K562 (cell line): ENCODE measurements at regions not wholly inside any gene's neighbourhood (a gene's known extent, or its start where the extent isn't known, plus 50 kb on each side); places are given as distances from the start of the nearest gene placed in this dataset.
A peak's percentile ranks its signal among the peaks of the same experiment; 100 is the strongest.

ENCODE experiments used
- ATAC-seq: fragments of 200-7000 bp; cut with Tn5 transposase; 3 replicates; pipeline ENCODE4 v1.9.1; 2020; ENCODE audit warnings: moderate library complexity
- BruUV-seq: library from RNA; stranded (reverse); fragments of 400-500 nt; replicated peaks from 2 replicates; lab custom pipeline; 2021; lab: Mats Ljungman, UMichigan
- CTCF ChIA-PET: fragments of 300-600 bp; formaldehyde crosslinking; extraction: SDS; loops from one replicate; lab custom pipeline; 2021; ENCODE audit warnings: low intra/inter-chr PET ratio; lab: Yijun Ruan, JAX
- POLR2A ChIA-PET: fragments of 300-600, 350-650 bp; sonication (Branson Sonifier 250); formaldehyde crosslinking; extraction: SDS; loops from one replicate; lab custom pipeline; 2021; ENCODE audit warnings: antibody characterized with exemption, inconsistent platforms; lab: Yijun Ruan, JAX
- DNase-seq, 4 experiments: peaks; one replicate each; pipeline versions ENCODE4 v3.0.0 to v3.0.0-alpha.2; 2011 to 2018; ENCODE audit warnings: low spot score in 3 of 4, mixed read lengths in 3 of 4; ENCODE audit errors: extremely low read depth in 1 of 4
- FAIRE-seq: peaks from 2 replicates; lab custom pipeline; 2011; peaks lifted over from hg19 to GRCh38; lab: Jason Lieb, UNC
- H2AFZ ChIP-seq: 2 replicates; pipeline ENCODE4 v1.6.0; 2011; ENCODE audit warnings: low read depth, low read length, control low read depth, inconsistent platforms
- H3K27ac ChIP-seq: fragments of 200-600 bp; 3 replicates; pipeline ENCODE4 v1.8.0; 2011; ENCODE audit warnings: low read depth, mild to moderate bottlenecking, control low read depth, inconsistent platforms, low read length, moderate library complexity, mixed read lengths; ENCODE audit errors: extremely low read depth
- H3K27me3 ChIP-seq, 2 experiments: fragments of 300-600 bp in 1 of 2; 2 replicates in 1 of 2; 3 replicates in 1 of 2; pipeline versions ENCODE4 v1.6.0 to v1.8.0; 2011; ENCODE audit warnings: inconsistent platforms in 2 of 2, low read length in 2 of 2, mild to moderate bottlenecking in 1 of 2, mixed read lengths in 1 of 2, moderate library complexity in 1 of 2; ENCODE audit not compliant: control insufficient read depth in 2 of 2, insufficient read depth in 2 of 2
- H3K36me3 ChIP-seq: fragments of 300-600 bp; 3 replicates; pipeline ENCODE4 v1.8.0; 2011; ENCODE audit warnings: mild to moderate bottlenecking, low read length, inconsistent platforms; ENCODE audit not compliant: control insufficient read depth, insufficient read depth
- H3K4me1 ChIP-seq, 2 experiments: fragments of 200-600 bp in 1 of 2; replicated peaks in 1 of 2; 2 replicates in 1 of 2; 3 replicates in 1 of 2; pipeline versions ENCODE4 v1.5.1 to v1.8.0; 2011; ENCODE audit warnings: inconsistent platforms in 2 of 2, low read length in 2 of 2, mild to moderate bottlenecking in 1 of 2, mixed read lengths in 1 of 2, moderate library complexity in 1 of 2; ENCODE audit not compliant: control insufficient read depth in 2 of 2, insufficient read depth in 2 of 2
- H3K4me2 ChIP-seq: 2 replicates; pipeline ENCODE4 v1.6.1; 2011; ENCODE audit warnings: low read length, control low read depth, inconsistent platforms, mixed read lengths; ENCODE audit not compliant: insufficient read depth
- H3K4me3 ChIP-seq: fragments of 200-600 bp; sonication (generic), shearing (Covaris generic); 2 replicates; pipeline ENCODE4 v1.5.1; 2016; ENCODE audit warnings: control low read depth, inconsistent platforms
- H3K79me2 ChIP-seq: fragments of 200-600 bp; 3 replicates; pipeline ENCODE4 v1.8.0; 2011; ENCODE audit warnings: low read length, inconsistent platforms; ENCODE audit not compliant: control insufficient read depth, insufficient read depth
- H3K9ac ChIP-seq, 2 experiments: 2 replicates each; pipeline versions ENCODE4 v1.6.0 to v1.6.1; 2011; ENCODE audit warnings: low read depth in 2 of 2, low read length in 2 of 2, control low read depth in 1 of 2, inconsistent platforms in 1 of 2, mild to moderate bottlenecking in 1 of 2, mixed read lengths in 1 of 2; ENCODE audit not compliant: insufficient read depth in 1 of 2
- H3K9me1 ChIP-seq: one replicate; pipeline ENCODE4 v1.6.0; 2011; ENCODE audit warnings: inconsistent platforms, mild to moderate bottlenecking, low read length, moderate library complexity; ENCODE audit not compliant: control insufficient read depth, insufficient read depth
- H3K9me3 ChIP-seq: replicated peaks from 2 replicates; pipeline ENCODE4 v1.5.1; 2011; ENCODE audit warnings: low read depth, low read length, inconsistent platforms; ENCODE audit not compliant: control insufficient read depth, insufficient read depth
- H4K20me1 ChIP-seq: replicated peaks from 2 replicates; pipeline ENCODE4 v1.6.1; 2011; ENCODE audit warnings: low read length, inconsistent platforms, mixed read lengths; ENCODE audit not compliant: control insufficient read depth, insufficient read depth
- ELF4 ChIP-seq: fragments of 450-650 bp; formaldehyde crosslinking; IDR thresholded peaks from 2 replicates; pipeline ENCODE4 v1.4.0; 2022; ENCODE audit warnings: missing genetic modification characterization
- NBN ChIP-seq: fragments of 450-650 bp; IDR thresholded peaks from 2 replicates; pipeline ENCODE4 v1.6.1; 2016; ENCODE audit warnings: low read depth, mild to moderate bottlenecking
- OTX1 ChIP-seq: fragments of 450-650 bp; formaldehyde crosslinking; IDR thresholded peaks from 2 replicates; pipeline ENCODE4 v1.4.0; 2022; ENCODE audit warnings: mild to moderate bottlenecking
- THRB ChIP-seq: fragments of 450-650 bp; formaldehyde crosslinking; conservative IDR thresholded peaks from 2 replicates; pipeline ENCODE4 v1.4.0; 2022; ENCODE audit warnings: mild to moderate bottlenecking, missing genetic modification characterization
- TSC22D4 ChIP-seq: fragments of 450-650 bp; IDR thresholded peaks from 2 replicates; pipeline ENCODE4 v1.6.1; 2016; ENCODE audit warnings: missing genetic modification characterization, missing biosample characterization, control low read depth
- ZBTB17 ChIP-seq: fragments of 450-650 bp; formaldehyde crosslinking; IDR thresholded peaks from 2 replicates; pipeline ENCODE4 v1.4.0; 2020; ENCODE audit warnings: mild to moderate bottlenecking
- WGBS: fragments of 100-300 bp; shearing (Covaris generic); methylation state at CpG from one replicate; pipeline ENCODE4 v1.1.6; 2016; ENCODE audit warnings: low coverage, mixed read lengths; ENCODE audit not compliant: insufficient coverage; ENCODE audit errors: missing lambda C conversion rate; 5-methylcytosine and 5-hydroxymethylcytosine counted together
- in situ Hi-C: fragments of 300-500 bp; cut with MboI; formaldehyde crosslinking; loops from 4 replicates; pipeline ENCODE4 v1.15.0; 2018; ENCODE audit warnings: inconsistent platforms, mixed read lengths
- intact Hi-C: fragments of 100-400 bp; cut with micrococcal nuclease; formaldehyde crosslinking; loops from 2 replicates; pipeline ENCODE4 v1.14.2; 2022
- TF ChIP-seq, protein P1 (sequence below): fragments of 450-650 bp; formaldehyde crosslinking; IDR thresholded peaks from 2 replicates; pipeline ENCODE4 v1.4.0; 2022; ENCODE audit warnings: missing genetic modification characterization

DNA sequence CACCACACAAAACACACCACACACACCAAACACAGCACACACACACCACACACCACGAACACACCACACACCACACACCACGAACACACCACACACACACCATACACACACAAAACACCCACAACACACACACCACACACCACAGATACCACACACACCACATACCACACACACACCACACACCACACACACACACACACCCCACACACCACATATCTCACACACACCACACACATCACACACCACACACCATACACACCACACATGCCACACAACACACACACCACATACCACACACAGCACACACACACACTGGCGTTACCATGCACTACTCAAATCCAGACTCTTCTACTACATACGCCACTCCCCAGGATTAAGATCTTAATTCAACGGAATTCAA, 118.9 kb upstream of the THBS2 start:
- Histone ChIP-seq H3K4me2 (no peak overlapping the region), H3K4me3 (no peak overlapping the region), H3K27me3 (peaks cover 0 to 28% of the 10 kb centered on the region in 2 experiments; a peak in 3 of 5 replicates), H3K79me2 (no peaks in the 10 kb centered on the region), H3K4me1 (peaks cover 0 to 4% of the 10 kb centered on the region in 2 experiments; a peak in 2 of 5 replicates), H4K20me1 (no peaks in the 10 kb centered on the region), H3K36me3 (no peaks in the 10 kb centered on the region), H3K9ac (no peak overlapping the region), H3K9me3 (no peaks in the 10 kb centered on the region), H3K9me1 (no peaks in the 10 kb centered on the region), H2AFZ (no peak overlapping the region), H3K27ac (no peak overlapping the region)
- POLR2A ChIA-PET: no interaction called here
- 13% methylated on average over 3 of the region's 5 CpGs for WGBS
- FAIRE-seq: no peak
- BruUV-seq: no TSS peak
- CTCF ChIA-PET: no interaction called here
- intact Hi-C loops: no loop called here
- TF ChIP-seq, protein P1, sequence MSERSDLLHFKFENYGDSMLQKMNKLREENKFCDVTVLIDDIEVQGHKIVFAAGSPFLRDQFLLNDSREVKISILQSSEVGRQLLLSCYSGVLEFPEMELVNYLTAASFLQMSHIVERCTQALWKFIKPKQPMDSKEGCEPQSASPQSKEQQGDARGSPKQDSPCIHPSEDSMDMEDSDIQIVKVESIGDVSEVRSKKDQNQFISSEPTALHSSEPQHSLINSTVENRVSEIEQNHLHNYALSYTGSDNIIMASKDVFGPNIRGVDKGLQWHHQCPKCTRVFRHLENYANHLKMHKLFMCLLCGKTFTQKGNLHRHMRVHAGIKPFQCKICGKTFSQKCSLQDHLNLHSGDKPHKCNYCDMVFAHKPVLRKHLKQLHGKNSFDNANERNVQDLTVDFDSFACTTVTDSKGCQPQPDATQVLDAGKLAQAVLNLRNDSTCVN (CRISPR knock-in tag): peak; percentile 69; the same call in 1 of the 2 replicates
- TF ChIP-seq NBN: no peak
- 0 out of 2 replicates have a peak, but pooled peaks have one; percentile 32 for TF ChIP-seq OTX1 (CRISPR knock-in tag)
- TF ChIP-seq THRB (CRISPR knock-in tag): 0 out of 2 replicates have a peak, but pooled peaks have one; percentile 13
- TF ChIP-seq TSC22D4 (tag): 0 out of 2 replicates have a peak, but pooled peaks have one; percentile 64
- TF ChIP-seq ELF4 (CRISPR knock-in tag): 0 out of 2 replicates have a peak, but pooled peaks have one; percentile 28
- no peak for TF ChIP-seq ZBTB17 (CRISPR knock-in tag)
- in situ Hi-C loops: no loop called here
- DNase-seq: no peak
- no peak for ATAC-seq
